Bronchial epithelial cell (primary cell): ENCODE measurements at regions not wholly inside any gene's neighbourhood (a gene's known extent, or its start where the extent isn't known, plus 50 kb on each side); places are given as distances from the start of the nearest gene placed in this dataset.

Experiments
- DNase-seq: peaks from one replicate; pipeline ENCODE4 v3.0.0-alpha.2; 2010; ENCODE audit warnings: low read depth
- FAIRE-seq: peaks from 2 replicates; lab custom pipeline; 2011; peaks lifted over from hg19 to GRCh38; lab: Jason Lieb, UNC
- H3K27me3 ChIP-seq: 2 replicates; pipeline ENCODE4 v1.5.1; 2011; ENCODE audit warnings: low read length; ENCODE audit not compliant: control insufficient read depth, insufficient read depth
- H3K36me3 ChIP-seq: 2 replicates; pipeline ENCODE4 v1.5.1; 2011; ENCODE audit warnings: low read length; ENCODE audit not compliant: control insufficient read depth, insufficient read depth
- H3K4me3 ChIP-seq: 2 replicates; pipeline ENCODE4 v1.5.1; 2011; ENCODE audit warnings: mild to moderate bottlenecking, low read depth, low read length, control low read depth
- CTCF ChIP-seq: IDR thresholded peaks from 2 replicates; pipeline ENCODE4 v1.5.1; 2011; ENCODE audit warnings: mild to moderate bottlenecking, moderate library complexity, low read length, control low read depth, inconsistent platforms; ENCODE audit not compliant: insufficient read depth, severe bottlenecking

DNA sequence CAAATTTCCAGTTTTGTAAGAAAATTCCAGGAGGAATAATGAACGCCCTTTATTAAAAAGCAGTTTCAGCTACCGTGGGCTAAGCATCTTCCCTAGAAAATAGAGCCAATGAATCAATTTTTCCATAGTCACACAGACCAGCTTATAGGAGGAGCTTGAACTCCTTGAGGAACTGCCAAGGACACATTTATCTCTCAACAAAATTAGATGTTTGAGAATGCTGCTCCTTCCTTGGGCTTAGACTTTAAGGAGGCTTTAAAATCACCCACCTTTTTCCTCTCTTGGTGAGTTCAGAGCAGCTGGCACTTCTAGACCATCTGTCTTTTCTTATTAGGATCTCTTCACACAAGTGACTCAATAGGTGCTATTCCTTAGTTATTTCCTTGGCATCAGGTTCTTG, 588.0 kb downstream of the SQOR start:
- DNase-seq, result no peak
- no peak for FAIRE-seq
- no peak overlapping the region for H3K4me3 ChIP-seq
- H3K27me3 ChIP-seq, result no peaks in the 10 kb centered on the region
- no peaks in the 10 kb centered on the region for H3K36me3 ChIP-seq
- TF ChIP-seq CTCF, result no peak

DNA sequence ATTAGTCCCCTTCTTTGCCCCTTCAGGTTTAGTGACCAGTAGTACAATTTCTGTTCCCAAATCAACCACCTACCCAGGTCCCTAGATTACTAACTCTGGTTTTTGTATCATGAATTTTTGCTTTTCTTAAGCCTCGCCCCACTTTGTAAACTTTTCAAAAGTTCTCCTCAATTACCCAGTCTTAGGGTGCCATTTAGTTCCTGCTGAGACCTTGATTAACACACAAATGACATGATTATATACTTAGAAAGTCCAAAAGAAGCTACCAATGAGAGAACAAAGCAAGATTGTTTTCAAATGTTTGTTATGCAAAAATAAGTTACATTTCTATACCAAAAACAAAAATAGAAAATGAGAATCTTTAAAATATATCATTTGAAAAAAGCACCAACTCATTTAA, 594.4 kb downstream of the SQOR start:
- no peak for TF ChIP-seq CTCF
- no peaks in the 10 kb centered on the region for H3K36me3 ChIP-seq
- FAIRE-seq, result no peak
- no peak for DNase-seq
- H3K27me3 ChIP-seq, result no peaks in the 10 kb centered on the region
- no peak overlapping the region for H3K4me3 ChIP-seq

DNA sequence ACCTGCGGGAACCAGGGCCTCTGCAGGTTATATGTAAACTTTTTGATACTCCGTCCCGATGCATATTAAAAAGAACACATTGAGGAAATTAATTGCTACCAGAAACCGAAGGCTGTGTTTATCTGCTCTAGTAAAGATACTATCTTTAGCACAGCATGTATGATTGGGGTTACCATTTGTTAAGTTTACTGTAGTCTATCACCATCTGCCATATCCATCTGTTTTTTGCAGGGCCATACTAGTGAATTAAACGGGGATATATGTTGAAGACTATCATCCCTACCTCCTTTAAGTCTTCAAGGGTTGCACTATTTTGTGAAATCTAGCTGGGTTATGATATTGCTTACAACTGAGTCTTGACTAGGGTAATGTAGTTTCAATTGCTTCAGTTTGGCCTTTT, 597.0 kb downstream of the SQOR start:
- TF ChIP-seq CTCF, result no peak
- DNase-seq, result no peak

GRCh38 chr15:46232471-46232870, 597.6 kb downstream of the SQOR start:
- no peak for FAIRE-seq
- TF ChIP-seq CTCF, result no peak
- H3K4me3 ChIP-seq, result no peak overlapping the region
- no peak for DNase-seq
- no peaks in the 10 kb centered on the region for H3K36me3 ChIP-seq
- H3K27me3 ChIP-seq, result no peaks in the 10 kb centered on the region

More for the DNA sequence above, 597.0 kb downstream of the SQOR start:
- H3K27me3 ChIP-seq, result no peaks in the 10 kb centered on the region
- no peak for FAIRE-seq
- H3K36me3 ChIP-seq, result no peaks in the 10 kb centered on the region
- no peak overlapping the region for H3K4me3 ChIP-seq

- TF ChIP-seq CTCF, result no peak
- Histone ChIP-seq H3K36me3 (no peaks in the 10 kb centered on the region), H3K27me3 (no peaks in the 10 kb centered on the region), H3K4me3 (no peak overlapping the region)
- DNase-seq (no peak), FAIRE-seq (no peak)
These were observed 608.1 kb downstream of the SQOR start for GRCh38 chr15:46242935-46243334.

GRCh38 chr15:46251903-46252302, 617.1 kb downstream of the SQOR start:
- DNase-seq (no peak), FAIRE-seq (no peak)
- Histone ChIP-seq H3K27me3 (no peaks in the 10 kb centered on the region), H3K36me3 (no peaks in the 10 kb centered on the region), H3K4me3 (no peak overlapping the region)
- TF ChIP-seq CTCF, result no peak
